Vagina (tissue), 2 donors: ENCODE measurements at regions not wholly inside any gene's neighbourhood (a gene's known extent, or its start where the extent isn't known, plus 50 kb on each side); places are given as distances from the start of the nearest gene placed in this dataset.

ENCODE experiments used
- CTCF ChIP-seq, 3 experiments: fragments of 450-650 bp in 2 of 3; fragments of 200-600 bp in 1 of 3; sonication (generic) in 1 of 3; IDR thresholded peaks; one replicate each; pipeline ENCODE4 v1.5.1; 2017 to 2019; ENCODE audit warnings: antibody characterized with exemption in 3 of 3, mild to moderate bottlenecking in 2 of 3, moderate library complexity in 2 of 3
- POLR2A ChIP-seq, 2 donors: fragments of 450-650 bp; IDR thresholded peaks; one replicate each; pipeline ENCODE4 v1.6.1; 2017; ENCODE audit warnings: antibody characterized with exemption in 2 of 2, mild to moderate bottlenecking in 2 of 2, moderate library complexity in 2 of 2

- TF ChIP-seq CTCF (IDR thresholded peaks at IDR 0.05) (no peak), POLR2A (IDR thresholded peaks at IDR 0.05) (no peak)
Observed at GRCh38 chr2:41902897-41903296, 144.9 kb upstream of the PKDCC start.
